Glutamatergic neuron (in vitro differentiated cells): ENCODE measurements at regions not wholly inside any gene's neighbourhood (a gene's known extent, or its start where the extent isn't known, plus 50 kb on each side); places are given as distances from the start of the nearest gene placed in this dataset.
A peak's percentile ranks its signal among the peaks of the same experiment; 100 is the strongest.

ENCODE experiments used
- DNase-seq: peaks from one replicate; pipeline ENCODE4 v3.0.0; 2022
- H3K27ac Mint-ChIP-seq: one replicate; pipeline ENCODE4 v1.8.0; 2020; ENCODE audit warnings: mild to moderate bottlenecking, mixed read lengths, inconsistent platforms; ENCODE audit not compliant: unreplicated experiment
- H3K27me3 Mint-ChIP-seq: one replicate; pipeline ENCODE4 v1.8.0; 2020; ENCODE audit warnings: mild to moderate bottlenecking, moderate library complexity, mixed read lengths, inconsistent platforms; ENCODE audit not compliant: unreplicated experiment
- H3K36me3 Mint-ChIP-seq: one replicate; pipeline ENCODE4 v1.8.0; 2020; ENCODE audit warnings: mild to moderate bottlenecking, mixed read lengths, inconsistent platforms; ENCODE audit not compliant: unreplicated experiment
- H3K4me1 Mint-ChIP-seq: one replicate; pipeline ENCODE4 v1.8.0; 2020; ENCODE audit warnings: mild to moderate bottlenecking, low read depth, mixed read lengths, inconsistent platforms; ENCODE audit not compliant: unreplicated experiment
- H3K4me3 Mint-ChIP-seq: one replicate; pipeline ENCODE4 v1.8.0; 2020; ENCODE audit warnings: mild to moderate bottlenecking, mixed read lengths, inconsistent platforms; ENCODE audit not compliant: unreplicated experiment
- H3K9me3 Mint-ChIP-seq: one replicate; pipeline ENCODE4 v1.8.0; 2020; ENCODE audit warnings: mild to moderate bottlenecking, moderate library complexity, mixed read lengths, inconsistent platforms; ENCODE audit not compliant: unreplicated experiment
- TF ChIP-seq, protein P1 (sequence below): fragments of 200-600 bp; sonication (generic); IDR thresholded peaks from one replicate; pipeline ENCODE4 v1.5.0; 2021; ENCODE audit not compliant: partially characterized antibody, unreplicated experiment

DNA sequence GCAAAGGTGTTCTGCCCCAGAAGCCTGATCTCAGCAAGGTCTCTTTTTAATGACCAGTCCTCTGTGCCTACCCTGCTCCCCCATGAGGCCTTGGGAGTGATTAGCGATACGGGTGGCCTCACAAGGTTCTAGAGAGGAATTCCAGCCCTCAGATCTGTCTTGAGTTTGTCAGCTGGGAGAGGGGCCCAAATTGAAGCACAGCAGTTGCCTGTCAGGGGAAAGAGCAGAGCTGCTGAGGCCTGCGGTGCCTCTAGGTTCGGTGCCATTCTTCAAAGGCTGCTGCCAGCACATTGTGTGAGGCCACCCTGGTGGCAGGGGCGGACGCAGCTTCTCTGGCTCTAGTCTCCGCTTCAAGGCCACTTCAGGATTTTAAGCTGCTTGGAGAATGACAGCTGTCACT is 85.7 kb upstream of the GRIA1 start:
- peaks cover 3% of the 10 kb centered on the region for H3K9me3 Mint-ChIP-seq
- H3K27me3 Mint-ChIP-seq, result no peaks in the 10 kb centered on the region
- peak; percentile 19 for DNase-seq
- H3K36me3 Mint-ChIP-seq, result no peaks in the 10 kb centered on the region
- peaks cover 20% of the 10 kb centered on the region for H3K4me1 Mint-ChIP-seq
- H3K27ac Mint-ChIP-seq, result peak overlapping the region; percentile 10
- no peak overlapping the region for H3K4me3 Mint-ChIP-seq
- TF ChIP-seq, protein P1, sequence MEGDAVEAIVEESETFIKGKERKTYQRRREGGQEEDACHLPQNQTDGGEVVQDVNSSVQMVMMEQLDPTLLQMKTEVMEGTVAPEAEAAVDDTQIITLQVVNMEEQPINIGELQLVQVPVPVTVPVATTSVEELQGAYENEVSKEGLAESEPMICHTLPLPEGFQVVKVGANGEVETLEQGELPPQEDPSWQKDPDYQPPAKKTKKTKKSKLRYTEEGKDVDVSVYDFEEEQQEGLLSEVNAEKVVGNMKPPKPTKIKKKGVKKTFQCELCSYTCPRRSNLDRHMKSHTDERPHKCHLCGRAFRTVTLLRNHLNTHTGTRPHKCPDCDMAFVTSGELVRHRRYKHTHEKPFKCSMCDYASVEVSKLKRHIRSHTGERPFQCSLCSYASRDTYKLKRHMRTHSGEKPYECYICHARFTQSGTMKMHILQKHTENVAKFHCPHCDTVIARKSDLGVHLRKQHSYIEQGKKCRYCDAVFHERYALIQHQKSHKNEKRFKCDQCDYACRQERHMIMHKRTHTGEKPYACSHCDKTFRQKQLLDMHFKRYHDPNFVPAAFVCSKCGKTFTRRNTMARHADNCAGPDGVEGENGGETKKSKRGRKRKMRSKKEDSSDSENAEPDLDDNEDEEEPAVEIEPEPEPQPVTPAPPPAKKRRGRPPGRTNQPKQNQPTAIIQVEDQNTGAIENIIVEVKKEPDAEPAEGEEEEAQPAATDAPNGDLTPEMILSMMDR, result no peak

- no peak overlapping the region for H3K4me3 Mint-ChIP-seq
- peaks cover 6% of the 10 kb centered on the region for H3K36me3 Mint-ChIP-seq
- DNase-seq, result no peak
- H3K27ac Mint-ChIP-seq, result no peak overlapping the region
- peaks cover 2% of the 10 kb centered on the region for H3K4me1 Mint-ChIP-seq
- H3K27me3 Mint-ChIP-seq, result no peaks in the 10 kb centered on the region
- no peaks in the 10 kb centered on the region for H3K9me3 Mint-ChIP-seq
- TF ChIP-seq, protein P1, result no peak
Measured at GRCh38 chr5:153421676-153422075, 68.8 kb upstream of the GRIA1 start.

- no peaks in the 10 kb centered on the region for H3K9me3 Mint-ChIP-seq
- peaks cover 6% of the 10 kb centered on the region for H3K36me3 Mint-ChIP-seq
- no peak overlapping the region for H3K4me3 Mint-ChIP-seq
- no peak overlapping the region for H3K27ac Mint-ChIP-seq
- DNase-seq, result no peak
- peaks cover 2% of the 10 kb centered on the region for H3K27me3 Mint-ChIP-seq
- H3K4me1 Mint-ChIP-seq, result peaks cover 2% of the 10 kb centered on the region
- TF ChIP-seq, protein P1, result peak; percentile 10
Measured at GRCh38 chr5:153425914-153426313, 64.6 kb upstream of the GRIA1 start.

DNA sequence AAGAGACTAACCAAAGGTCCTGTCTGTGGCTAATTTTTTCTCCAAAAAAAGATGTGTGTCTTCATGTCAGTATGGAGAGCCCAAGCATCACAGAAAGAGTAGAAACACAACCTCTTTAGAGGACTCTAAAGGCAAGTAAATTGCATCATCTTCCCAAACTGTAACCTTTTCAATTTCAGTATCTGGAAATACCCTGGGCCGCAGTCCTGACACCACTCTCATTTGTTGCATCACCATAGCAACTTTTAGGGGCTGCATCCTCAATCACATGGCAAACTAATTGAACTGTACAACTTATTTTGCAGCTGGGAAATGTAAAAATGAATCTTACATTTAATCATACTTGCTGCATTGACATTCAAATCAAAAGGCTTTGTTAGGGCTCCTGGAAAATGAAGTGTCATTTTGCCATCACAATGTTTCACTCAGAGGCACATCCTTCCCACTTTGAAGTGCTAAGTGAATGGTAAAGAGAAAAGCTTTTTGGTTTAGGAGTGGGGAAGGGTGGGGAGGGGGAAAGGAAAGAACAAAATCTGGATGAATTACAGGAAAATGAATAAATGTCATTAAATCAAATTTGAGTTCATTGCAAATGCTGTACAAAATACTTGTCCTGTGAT is 60.6 kb upstream of the GRIA1 start:
- no peak overlapping the region for H3K4me3 Mint-ChIP-seq
- no peaks in the 10 kb centered on the region for H3K9me3 Mint-ChIP-seq
- no peak overlapping the region for H3K27ac Mint-ChIP-seq
- TF ChIP-seq, protein P1, result no peak
- H3K27me3 Mint-ChIP-seq, result peaks cover 2% of the 10 kb centered on the region
- no peaks in the 10 kb centered on the region for H3K4me1 Mint-ChIP-seq
- no peaks in the 10 kb centered on the region for H3K36me3 Mint-ChIP-seq
- no peak for DNase-seq

DNA sequence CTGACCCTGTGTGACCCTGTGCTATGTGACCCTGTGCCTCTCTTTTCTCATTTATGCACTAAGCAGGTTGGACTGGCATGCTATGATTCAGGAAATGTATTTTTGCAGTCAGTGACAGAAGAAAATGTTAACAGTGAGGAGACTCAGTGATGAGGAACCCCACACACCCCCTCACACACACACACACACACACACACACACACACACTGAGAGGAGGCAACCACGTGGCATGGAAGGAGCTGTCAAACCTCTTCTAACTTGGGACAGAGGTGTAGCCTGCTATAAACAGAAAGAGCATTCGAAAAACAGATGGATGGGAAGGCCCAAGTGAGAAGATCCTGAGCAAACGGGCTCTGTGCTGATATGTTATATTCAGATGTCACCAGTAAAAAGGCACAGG is 57.9 kb upstream of the GRIA1 start:
- TF ChIP-seq, protein P1, result no peak
- Mint-ChIP-seq H3K9me3 (no peaks in the 10 kb centered on the region), H3K36me3 (no peaks in the 10 kb centered on the region), H3K4me1 (no peaks in the 10 kb centered on the region), H3K27ac (no peak overlapping the region), H3K27me3 (no peaks in the 10 kb centered on the region), H3K4me3 (no peak overlapping the region)
- no peak for DNase-seq
